GM21717 (cell line): ENCODE measurements at regions not wholly inside any gene's neighbourhood (a gene's known extent, or its start where the extent isn't known, plus 50 kb on each side); places are given as distances from the start of the nearest gene placed in this dataset.
"Not testable (repeated sequence)": the region's sequence is repeated elsewhere in the genome, so short reads cannot be mapped to it uniquely, and the experiment has no call there.

ENCODE experiments used
- ATAC-seq: cut with Tn5 transposase; IDR thresholded peaks from one replicate; pipeline ENCODE4 v1.9.1; 2021; ENCODE audit warnings: mild to moderate bottlenecking, moderate library complexity; ENCODE audit not compliant: unreplicated experiment

DNA sequence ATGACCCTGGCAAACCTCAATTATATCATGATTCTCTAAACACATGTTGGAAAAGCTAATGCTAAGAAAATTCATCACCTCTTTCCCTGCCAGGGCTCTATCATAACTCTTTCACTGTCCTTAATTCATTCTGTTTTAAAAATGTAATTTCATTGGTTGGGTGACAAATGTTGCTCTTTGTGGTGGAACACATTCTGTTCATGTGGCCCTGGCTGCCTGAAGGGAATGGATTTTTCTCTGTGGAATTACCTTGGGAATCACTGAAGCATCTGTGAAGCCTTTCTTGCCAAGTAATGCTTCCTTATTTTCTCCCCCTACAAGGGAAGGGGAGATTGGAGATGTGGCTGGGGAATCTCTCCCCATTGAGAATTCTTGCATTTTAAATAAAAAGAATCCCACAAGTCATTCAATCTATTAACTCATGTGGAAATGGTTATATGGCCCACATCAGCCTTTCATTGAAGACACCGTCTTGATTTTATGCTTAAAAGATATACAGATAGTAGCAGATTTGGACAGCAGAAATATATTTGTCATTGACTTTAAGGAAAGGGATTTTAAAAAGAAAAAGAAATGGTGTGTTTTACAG lies 201.8 kb upstream of the NMUR2 start:
- ATAC-seq, result no peak

DNA sequence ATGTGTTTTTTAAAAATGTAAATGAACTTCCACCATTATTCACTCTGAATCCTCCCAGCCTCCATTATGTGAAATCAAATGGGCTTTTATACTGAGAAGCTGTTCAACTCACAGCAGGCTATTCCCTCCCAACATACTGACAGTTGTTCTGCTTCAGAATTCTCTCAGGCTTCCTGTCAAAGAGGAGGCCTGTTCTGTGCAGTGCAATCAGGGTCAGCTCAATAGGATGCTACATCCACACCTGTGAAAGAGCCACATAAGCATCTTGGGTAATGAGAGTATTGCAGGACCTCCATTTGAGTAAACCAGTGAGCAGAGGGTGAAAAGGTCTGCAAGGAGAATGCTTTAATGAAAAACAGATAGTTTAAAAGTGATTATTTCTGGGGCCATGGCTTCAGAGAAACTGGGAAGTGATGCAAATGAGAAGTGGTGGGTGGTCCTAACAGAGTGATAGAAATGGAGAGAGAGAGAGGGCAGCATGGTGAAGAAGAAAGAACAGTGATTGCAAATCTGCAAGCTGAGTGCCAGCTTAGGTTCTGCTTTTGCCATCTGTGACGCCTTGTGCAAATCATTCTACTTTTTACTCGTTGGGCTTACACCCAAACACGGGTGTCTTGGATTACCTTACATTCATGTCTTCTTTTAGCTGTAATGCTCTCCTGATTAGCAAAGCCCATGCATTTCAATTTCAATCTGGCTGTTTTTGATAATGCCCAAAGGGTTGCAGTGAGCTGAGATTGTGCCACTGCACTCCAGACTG lies 202.5 kb upstream of the NMUR2 start:
- ATAC-seq, result no peak

- ATAC-seq, result no peak
Measured at GRCh38 chr5:152608458-152608857, 203.4 kb upstream of the NMUR2 start.

- no peak for ATAC-seq
Measured at GRCh38 chr5:152619756-152620155, 214.7 kb upstream of the NMUR2 start.

DNA sequence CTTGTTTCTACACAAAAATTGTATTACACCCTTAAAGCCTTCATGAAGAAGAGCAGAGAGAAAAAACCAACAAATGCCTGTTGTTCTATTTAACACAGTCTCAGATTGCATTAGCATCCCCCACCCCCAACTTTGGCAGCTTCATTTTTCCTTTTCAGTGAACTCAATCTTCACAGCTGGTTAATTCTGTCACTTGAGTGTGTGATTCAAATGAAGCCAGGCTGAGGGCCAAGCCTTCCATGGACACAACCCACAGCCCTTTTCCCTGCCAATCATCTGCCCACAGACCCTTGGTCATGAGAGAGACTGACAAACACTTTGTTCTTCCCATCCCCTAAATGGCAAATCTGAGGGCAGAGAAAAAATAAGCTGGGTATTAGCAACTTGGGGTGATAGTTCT lies 217.5 kb upstream of the NMUR2 start:
- ATAC-seq, result no peak

DNA sequence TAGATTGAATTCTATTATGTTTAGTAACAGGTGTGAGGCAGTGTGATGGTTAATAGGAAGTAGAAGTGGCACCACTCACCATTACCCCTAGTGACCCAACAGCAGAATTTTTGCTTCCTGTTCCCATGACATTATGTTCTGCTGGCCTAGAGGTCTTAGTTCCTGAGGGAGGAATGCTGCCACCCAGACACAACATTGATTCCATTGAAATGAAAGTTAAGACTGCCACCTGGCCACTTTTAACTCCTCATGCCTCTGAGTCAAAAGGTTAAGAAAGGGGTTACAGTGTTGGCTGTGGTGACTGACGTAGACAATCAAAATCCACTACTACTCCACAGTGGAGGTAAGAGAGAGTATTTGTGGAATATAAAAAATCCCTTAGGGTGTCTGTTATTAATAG lies 218.9 kb upstream of the NMUR2 start:
- no peak for ATAC-seq

GRCh38 chr5:152625696-152626095 lies 220.6 kb upstream of the NMUR2 start:
- ATAC-seq, result no peak

GRCh38 chr5:152631221-152631620 lies 226.1 kb upstream of the NMUR2 start:
- ATAC-seq, result no peak

- no peak for ATAC-seq
Measured at GRCh38 chr5:152632360-152632759, 227.3 kb upstream of the NMUR2 start.

DNA sequence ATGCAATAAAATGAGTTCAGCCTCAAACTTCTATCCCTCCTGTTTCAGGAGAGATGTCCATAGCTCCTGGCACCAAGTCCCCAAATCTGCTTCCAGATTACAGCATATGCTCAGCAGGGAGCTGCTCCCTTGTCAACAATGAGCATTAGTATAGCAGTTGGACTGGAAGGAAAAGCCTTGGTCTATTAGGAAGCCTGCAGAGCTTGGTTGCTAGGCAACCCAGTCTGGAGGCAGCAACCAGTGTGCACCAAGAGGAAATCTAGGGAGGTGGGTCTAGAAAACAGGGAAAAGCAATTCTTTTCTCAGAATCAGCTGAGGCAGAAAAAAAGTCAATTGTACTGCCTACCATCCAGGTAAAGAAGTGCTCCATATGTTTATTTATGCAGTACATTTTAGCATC lies 229.5 kb upstream of the NMUR2 start:
- ATAC-seq, result no peak

GRCh38 chr5:152638996-152639552 lies 234.0 kb upstream of the NMUR2 start:
- no peak for ATAC-seq

- ATAC-seq, result no peak
Measured at GRCh38 chr5:152641970-152642805, 237.1 kb upstream of the NMUR2 start.

GRCh38 chr5:152642880-152643279 lies 237.8 kb upstream of the NMUR2 start:
- no peak for ATAC-seq

DNA sequence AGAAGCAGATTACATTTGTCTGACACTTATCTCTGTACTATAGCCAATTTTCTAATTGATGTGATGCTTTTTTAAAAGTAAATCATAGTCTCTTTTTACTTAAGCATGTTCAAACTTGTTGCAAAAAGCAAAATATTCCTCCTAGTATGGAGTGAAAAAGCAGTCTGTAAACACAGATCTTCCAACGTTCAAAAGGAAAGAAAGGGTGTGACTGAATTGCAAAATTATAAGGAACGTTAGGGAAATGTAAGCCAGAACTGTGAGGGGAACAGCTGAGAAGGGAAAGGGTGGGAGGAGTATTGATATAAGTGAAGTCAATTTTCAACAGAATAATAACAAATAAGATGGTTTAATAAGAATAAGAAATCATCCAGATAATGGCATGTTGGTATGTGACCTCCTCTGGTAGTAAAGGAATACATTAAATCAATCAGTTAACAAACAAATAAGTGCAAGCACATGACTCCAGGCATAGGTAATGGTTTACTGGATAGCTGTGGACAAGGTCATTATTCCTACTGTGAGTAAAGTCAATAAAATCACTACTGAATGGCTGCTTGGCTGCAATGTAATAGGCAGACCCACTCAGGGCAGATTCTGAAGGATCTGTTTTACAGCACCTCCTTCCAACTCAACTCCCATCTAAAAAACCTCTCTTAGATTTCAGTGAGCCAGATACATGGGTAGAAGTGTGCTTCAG lies 239.1 kb upstream of the NMUR2 start:
- no peak for ATAC-seq

DNA sequence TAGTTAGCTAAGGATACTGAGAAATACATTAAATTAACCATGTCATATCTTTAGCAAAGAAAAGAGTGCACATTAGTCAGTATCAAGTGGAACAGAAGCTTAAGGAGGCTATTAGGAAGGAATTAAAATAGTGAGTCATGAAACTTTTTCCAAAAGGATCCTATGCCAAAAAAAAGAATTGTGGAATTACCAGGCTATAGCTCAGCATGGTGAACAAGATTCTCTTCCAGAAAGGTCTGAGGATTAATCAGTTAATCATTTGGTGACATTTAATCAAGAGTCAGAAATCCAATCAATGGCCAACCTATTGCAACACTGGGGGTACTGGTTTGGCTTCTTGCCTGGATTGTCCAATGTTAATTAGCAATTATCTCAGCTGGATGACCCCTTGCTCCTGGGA lies 244.5 kb upstream of the NMUR2 start:
- ATAC-seq, result no peak

- no peak for ATAC-seq
Measured at GRCh38 chr5:152650413-152650812, 245.3 kb upstream of the NMUR2 start.

DNA sequence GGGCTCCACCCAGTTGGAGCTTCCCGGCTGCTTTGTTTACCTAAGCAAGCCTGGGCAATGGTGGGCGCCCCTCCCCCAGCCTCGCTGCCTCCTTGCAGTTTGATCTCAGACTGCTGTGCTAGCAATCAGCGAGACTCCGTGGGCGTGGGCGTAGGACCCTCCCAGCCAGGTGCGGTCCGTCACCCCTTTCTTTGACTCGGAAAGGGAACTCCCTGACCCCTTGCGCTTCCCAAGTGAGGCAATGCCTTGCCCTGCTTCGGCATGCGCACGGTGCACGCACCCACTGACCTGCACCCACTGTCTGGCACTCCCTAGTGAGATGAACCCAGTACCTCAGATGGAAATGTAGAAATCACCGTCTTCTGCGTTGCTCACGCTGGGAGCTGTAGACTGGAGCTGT lies 254.4 kb upstream of the NMUR2 start:
- ATAC-seq, result not testable (repeated sequence)

DNA sequence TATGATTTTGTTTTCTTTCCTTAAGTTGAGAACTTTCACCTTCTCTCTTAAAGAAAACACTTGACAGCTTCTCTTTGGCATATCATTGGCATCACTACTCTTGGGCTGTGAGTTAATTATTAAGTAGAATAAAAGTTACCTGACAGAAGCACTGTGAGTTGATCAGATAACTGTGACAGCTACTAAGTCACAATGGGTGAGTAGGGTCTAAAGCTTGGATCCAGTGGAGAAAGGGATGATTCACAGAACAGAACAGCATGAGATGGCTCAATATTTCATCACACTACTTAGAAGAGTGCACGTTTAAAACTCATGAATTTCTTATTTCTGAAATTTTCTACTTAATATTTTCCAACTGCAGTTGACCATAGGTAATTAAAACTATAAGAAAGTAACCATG lies 268.5 kb upstream of the NMUR2 start:
- ATAC-seq, result no peak

GRCh38 chr5:152674403-152674802 lies 269.3 kb upstream of the NMUR2 start:
- no peak for ATAC-seq

DNA sequence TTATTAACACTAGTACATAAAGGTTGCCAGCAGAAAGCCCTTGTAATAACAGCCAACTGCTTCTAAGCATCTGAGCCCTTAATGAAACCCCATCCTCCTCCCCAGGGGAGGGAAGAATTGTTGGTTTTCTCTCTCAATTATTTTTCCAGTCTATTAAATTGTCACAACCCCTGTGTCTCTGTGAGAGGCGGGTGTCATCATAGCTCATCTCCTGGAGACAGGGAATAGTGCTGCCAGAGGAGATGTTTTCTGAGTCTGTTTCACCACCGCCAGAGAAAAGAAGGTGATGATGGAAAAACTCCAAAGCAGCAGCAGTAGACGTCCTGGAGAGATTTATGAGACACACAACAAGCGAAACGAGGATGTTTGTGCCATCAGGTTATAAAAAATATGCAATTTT lies 271.1 kb upstream of the NMUR2 start:
- no peak for ATAC-seq

DNA sequence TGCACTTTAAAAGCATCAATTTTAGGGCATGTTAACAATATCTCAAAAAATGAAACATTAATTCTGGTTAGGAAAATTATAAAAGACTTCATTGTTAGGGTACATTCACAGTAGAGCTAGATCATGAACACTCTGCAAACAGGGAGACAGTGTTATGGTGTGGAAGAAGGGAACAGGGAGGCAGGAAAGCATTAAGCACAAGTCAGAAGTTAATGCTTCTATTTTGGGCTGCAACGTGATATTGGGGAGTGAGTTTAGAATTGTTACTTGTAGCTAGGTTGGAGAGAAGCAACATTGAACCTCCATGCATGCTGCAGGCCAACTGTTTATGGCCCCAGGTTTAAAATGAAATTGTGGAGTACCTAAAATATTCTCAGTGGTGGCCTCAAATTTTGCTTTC lies 278.1 kb upstream of the NMUR2 start:
- ATAC-seq, result no peak
